ENCODE measurements at regions not wholly inside any gene's neighbourhood (a gene's known extent, or its start where the extent isn't known, plus 50 kb on each side); places are given as distances from the start of the nearest gene placed in this dataset.
"Not testable (repeated sequence)": the region's sequence is repeated elsewhere in the genome, so short reads cannot be mapped to it uniquely, and the experiment has no call there.

DNA sequence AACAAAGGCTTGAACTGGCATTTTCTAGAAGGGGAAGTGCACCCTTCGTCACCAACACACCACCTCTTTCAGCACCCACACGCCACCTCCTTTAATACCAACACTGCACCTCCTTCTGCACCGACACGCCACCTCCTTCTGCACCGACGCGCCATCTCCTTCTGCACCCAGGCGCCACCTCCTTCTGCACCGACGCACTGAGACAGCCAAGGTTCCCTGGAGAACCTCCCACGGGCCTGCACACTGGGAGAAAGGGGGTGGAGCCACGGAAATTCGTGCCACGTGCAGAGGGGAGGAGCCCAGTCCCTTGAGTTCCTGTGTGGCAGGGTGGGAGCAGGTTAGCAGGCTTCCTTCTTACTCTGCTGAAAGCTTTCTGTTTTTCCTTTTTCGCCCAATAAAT lies 327.9 kb upstream of the C1orf174 start:
- no peak for DNase-seq

DNA sequence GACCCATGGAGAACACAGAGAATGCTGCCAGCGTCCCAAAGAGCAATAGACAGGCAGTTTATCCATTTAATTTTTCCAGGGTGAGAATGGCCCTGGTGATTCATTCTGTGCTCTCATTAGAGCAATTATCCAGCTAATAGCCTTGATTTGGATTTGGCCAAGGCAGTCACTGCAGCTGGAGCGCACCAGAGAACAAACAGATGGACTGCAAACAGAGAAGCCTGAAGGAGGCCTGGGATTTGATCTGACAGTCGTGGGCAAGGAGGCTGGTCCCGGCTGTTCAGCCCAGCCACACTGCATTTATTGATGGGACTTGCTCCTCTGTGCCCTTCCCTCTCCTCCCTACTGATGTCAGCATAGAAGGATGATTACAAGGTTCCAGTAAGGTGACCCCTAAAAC lies 353.9 kb upstream of the C1orf174 start:
- no peak for DNase-seq

DNA sequence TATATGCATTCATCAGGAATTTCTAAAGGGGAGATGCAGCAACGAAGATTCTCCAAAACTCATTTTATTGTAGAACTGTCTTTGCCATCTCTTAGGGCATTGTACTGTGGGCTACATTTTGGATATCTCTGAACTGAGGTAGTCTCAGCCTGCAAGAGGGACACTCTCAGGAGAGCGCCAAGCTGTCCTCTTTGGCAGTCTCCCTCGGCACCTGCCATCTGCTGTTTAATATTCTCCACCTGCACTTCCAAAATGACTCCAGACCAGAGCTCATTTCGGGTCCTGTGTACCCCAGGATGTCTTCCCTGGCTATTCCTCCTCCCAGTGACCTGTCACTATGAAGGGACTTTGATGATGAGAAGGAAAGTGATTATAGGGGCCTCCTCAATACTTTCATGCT lies 356.3 kb upstream of the C1orf174 start:
- no peak for DNase-seq

DNA sequence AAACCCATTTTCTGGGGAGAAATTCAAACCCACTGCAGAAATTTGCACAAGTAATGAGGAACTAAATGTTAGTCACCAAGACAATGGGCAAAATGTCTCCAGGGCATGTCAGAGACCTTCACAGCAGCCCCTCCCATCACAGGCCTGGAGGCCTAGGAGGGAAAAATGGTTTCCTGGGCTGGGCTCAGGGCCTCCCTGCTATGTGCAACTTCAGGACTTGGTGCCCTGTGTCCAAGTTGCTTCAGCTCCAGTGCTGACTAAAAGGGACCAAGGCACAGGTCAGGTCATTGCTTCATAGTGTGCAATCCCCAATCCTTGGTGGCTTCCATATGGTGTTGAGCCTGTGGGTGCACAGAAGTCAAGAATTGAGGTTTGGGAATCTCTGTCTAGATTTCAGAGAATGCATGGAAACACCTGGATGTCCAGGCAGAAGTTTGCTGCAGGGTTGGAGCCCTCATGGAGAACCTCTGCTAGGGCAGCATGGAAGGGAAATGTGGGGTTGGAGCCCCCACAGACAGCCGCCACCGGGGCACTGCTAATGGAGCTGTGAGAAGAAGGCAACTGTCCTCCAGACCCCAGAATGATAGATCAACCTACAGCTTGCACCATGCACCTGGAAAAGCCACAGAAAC lies 358.2 kb upstream of the C1orf174 start:
- DNase-seq, result not testable (repeated sequence)

DNA sequence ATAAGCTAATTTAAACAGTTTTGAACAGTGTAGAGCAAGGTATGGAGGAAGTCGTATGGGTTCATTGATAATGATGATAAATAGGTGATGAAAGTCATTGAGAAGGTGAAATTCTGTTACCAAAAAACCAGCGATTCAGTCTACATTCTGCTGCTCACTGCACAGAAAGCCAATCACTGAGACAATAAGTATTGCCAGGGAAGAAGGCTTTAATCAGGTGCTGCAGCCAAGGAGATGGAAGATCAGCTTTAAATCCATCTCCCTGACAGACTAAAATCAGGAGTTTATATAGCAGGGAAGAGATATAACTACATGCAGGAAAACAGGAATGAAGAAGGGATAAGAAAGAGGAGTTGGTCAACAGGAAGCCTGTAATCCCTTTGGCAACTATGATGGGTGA lies 361.3 kb upstream of the C1orf174 start:
- no peak for DNase-seq

DNA sequence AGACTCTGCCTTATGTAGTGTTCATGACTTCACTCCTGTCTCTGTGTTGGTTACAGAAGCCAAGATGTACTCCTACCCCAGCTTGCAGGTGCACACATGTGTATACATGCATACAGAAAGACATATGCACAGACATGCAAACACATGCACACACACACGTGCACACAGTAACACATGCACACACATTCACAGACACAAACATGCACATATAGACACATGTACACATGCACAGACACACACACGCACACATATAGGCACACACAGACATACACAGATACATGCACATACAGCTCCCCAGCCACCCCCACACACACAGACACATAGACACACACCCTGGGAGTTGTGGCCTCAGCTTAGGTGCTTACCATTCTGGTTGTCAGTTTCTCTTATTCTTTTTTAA lies 362.6 kb upstream of the C1orf174 start:
- DNase-seq, result no peak

DNA sequence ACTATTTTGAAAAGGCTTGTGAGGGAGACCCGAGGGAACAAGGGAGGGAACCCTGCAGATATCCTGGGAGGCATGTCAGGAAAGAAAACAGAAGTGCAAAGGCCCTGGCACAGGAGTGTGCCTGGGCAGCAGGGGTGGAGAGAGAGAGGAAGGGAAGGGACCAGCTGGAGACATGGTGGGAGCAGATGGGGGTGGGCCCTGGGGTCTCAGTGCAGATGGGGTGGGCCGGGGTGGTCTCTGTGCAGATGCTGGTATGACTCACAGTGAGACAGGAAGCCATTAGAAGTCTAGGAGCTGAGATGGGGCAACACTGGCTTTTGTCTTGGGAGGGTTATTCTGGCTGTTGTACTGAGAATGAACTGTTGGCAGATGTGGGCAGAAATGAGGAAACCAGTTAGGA lies 363.6 kb upstream of the C1orf174 start:
- DNase-seq, result no peak

DNA sequence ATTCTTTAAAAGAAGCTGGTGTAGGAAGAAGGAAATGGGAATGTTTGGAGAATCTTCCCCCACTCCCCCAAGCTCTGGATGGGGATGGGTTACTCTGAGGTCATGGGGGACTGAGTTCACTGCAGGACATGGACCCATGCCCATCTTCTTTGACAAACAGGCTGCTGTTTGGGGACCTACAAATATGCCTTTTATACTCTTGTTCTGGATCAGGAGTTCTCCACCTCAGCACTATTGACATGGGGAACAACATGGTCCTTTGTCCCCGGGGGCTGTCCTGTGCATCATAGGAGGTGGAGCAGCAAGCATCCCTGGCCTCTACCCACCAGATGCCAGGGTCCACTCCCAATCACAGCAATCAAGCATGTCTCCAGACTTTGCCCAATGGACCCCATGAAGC lies 365.8 kb upstream of the C1orf174 start:
- no peak for DNase-seq

DNA sequence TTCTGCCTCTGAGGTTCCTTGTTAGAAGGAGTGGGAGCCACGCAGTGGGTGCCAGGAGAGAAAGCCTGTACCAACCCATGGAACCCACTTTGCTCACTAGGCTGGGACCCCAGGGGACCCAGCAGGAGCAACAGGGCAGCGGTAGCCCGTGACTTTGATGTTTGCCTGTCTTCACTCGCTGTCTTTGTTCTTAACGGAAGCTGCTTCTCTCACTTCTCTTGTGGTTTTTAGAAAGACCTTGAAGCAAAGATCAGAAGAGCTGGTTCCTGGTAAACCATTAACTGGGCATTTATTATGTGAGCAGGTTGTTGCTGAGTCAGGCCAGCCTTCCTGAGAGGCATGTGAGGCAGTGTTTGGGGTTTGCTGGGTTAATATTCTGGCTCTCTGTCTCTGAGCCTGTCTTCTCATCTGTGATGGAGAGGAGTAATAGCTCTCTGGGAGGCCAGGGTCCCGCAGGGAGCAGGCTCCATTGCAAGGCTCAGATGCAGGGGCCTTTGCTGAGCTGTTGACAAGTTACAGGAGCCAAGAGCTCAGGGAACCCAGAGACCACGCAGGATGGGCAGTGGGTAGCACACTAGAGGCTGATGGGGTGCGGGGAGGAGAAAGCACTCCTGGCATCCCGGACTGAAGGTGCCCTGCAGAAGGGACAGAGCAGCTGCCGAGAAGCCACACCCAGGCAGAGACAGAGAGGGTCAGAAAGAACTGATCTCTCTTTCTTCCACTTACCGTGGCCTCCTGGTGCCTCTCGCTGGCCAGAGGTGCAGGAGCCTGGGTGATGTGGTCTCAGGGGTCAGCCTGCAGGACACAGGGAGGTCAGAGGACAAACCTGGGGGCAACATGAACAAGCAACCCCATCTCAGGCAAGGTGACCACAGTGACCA lies 367.5 kb upstream of the C1orf174 start:
- no peak for DNase-seq

DNA sequence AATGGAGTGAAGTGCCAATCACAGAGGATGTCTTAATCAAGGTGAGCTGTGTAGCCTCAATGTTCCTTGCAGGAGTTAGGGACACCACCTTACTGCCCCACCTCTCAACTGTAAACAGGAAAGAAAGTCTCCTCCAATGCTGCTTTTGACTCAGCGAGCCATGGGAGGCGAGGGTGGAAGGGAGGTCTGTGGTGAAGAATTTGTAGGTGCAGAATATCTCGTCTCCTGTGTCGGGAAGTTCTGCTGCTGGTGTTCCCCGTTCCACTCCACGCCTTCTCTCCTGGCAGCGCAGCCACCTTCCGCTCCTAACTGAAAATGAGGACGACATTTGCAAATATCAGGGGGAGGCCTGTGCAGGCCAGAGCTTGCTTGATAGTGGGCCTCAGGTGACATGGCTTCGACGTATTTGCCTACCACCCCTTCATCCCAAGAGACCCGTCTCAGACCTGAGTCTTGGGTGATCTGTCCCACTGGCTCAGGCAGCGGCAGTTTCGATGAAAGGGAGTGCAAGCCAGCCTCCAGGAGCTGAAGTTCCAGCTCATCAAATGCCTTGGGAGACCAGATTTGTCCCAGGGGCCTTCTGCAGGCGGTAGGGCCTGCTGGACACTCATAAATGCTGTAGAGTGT lies 368.3 kb upstream of the C1orf174 start:
- no peak for DNase-seq

DNA sequence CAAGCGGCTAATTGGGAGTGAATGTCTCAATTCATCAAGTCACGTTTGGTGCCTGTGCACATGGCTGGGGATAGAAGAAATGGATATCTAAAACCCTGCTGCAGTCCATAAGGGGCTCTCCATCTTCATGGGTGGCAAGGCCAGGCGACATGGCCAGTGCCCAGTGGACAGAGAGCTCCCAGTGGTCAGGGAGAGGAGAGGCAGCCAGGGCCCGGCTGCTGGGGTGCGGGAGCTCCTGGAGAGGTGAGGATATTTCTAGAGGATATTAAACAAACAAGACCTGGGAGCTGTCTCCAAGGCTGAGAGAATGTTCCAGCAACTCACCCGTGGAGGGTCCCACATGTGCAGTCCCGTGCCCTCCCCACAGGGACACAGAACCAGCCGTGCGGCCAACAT lies 368.8 kb upstream of the C1orf174 start:
- DNase-seq, result no peak

DNA sequence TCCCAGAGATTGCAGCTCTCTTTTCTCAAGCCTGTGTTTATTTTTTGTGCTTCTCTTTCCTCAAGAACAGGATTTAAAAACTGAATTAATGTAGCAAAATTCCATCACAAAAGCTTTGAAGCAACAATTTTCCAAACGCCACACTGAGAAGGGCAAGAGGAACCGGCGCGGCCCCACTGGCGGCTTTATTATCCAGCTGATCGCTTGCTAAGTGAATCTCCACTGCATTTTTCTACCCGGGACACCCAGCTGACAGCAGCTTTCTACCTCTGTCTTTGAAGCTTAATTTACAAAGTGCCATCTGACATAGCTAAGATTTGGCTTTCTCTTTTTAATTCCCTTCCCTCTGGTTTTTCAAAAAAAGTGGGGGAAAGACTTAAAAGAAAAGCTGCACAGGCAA lies 369.3 kb upstream of the C1orf174 start:
- no peak for DNase-seq

DNA sequence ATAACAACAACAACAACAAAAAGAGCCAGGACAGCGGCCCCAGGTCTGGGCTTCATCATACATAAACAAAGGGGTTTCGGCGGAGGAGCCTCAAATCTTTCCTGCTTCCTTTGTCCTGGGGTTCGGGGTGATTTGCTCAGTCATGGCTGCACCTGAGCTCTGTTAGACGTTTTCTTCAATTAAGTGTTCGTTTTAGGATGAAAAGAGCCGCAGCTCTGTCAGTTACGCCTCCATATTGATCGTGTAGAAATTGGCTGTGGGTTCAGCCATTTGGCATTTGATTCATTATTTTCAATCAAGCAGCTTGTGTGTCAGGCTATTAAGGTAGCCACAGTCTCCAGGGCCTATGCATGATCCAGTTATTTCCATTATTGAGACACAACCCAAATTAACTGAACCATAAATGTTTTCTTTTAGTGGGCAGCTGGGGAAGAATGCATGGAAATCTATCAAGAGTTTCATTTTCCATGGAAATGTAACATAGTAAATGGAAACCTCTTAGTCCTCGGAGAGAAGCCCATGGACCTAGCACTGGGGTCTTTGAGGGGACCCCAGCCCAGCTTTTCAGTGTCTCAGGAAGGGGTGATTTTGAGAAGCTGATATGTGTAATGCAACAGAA lies 370.0 kb upstream of the C1orf174 start:
- no peak for DNase-seq

DNA sequence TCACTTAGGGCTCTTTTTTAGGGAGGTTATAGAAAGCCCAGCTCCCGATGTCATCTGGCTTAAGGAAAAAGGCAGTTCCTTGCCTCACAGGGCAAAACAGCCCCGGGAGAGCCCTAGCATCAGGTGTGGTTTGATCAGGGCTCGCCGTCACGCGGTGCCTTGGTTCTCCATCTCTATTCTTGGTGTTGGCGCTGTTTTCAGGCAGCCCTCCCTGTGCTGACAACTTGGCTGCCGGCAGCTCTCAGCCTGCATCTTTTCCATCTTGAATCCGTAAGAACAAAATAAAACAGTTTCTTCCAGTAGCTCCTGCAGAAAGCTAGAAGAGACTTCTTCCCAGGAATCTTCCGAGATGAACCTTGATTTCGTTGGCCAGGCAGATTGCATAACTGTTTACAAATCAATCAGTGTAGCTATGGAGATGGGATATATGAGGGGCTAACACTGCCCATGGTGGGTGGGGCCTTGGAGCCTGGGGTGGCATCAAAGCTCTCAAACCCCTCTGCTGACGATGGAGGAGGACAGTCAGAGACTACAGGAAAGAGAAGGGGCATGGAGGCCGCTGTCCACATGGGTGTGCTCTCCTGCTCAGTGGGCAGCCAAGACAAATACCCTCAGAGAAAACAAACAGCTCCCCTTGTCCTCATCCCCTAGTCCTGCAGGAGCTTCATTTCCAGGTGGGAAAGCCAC lies 370.7 kb upstream of the C1orf174 start:
- DNase-seq, result no peak

DNA sequence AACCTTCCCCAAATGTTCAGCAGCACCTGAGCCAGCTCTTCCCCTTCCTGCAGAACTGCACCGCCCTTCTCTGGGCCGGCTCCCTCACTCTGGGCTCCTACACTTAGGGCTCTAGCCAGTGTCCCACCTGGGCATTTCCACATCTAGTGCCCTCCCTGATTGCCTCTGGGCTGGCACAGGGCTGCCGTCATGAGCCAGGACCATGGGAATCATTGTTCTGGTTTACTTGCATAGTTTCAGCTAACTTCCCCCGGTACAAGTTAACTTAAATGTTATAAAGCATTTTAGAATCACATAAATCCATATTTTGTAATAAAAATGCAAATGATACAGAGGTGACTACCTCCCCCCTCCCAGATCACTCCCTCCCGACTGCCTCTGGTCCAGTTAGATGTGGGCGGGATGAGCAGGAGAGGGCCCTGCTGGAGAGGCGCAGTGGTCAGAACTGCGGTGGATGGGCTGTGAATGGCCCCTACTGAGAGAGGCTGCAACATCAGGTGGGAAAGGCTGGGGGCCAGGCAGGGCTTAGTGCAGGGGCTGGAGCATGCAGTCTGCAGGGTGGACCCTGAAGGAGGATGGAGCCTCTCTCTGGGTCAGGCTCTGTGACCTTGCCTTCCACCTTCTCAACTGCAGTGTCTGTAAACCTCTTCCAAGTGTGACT lies 371.4 kb upstream of the C1orf174 start:
- no peak for DNase-seq

DNA sequence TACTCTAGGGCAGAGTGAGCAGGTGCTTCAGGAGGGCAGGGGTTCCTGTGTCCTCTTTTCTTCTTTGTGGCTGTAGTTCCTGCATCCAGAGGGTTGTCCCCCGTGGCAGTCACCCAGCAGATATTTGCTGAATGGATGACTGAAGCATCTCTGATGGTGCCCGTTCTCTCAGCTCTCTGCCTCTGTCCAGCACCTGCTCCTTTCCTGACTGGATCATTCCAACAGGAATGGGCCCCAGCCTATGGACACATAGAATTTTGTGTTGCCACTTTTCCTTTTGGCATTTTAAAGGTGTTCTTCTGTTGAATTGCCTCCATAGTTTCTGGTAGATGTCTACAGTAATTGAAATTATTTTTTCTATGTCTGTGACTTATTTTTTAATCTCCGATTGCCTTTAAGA lies 372.5 kb upstream of the C1orf174 start:
- DNase-seq, result no peak

DNA sequence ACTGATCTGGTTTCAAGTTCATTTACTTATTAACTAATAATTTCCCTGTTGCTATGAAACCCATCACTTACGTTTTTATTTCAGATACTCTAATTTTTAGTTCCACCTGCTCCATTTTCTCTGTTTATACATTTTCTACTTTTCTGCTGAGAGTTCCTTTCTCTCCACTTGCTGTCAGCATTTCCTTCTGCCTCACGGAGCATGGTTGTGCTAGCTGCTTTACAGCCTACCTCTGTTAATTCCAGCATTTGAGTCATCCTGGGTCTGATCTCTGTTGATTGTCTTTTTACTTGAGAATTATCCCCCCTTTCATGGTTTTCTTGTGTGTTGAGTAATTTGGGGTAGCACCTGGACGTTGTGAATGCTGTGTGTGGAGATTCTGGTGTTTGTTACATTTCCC lies 373.2 kb upstream of the C1orf174 start:
- no peak for DNase-seq

DNA sequence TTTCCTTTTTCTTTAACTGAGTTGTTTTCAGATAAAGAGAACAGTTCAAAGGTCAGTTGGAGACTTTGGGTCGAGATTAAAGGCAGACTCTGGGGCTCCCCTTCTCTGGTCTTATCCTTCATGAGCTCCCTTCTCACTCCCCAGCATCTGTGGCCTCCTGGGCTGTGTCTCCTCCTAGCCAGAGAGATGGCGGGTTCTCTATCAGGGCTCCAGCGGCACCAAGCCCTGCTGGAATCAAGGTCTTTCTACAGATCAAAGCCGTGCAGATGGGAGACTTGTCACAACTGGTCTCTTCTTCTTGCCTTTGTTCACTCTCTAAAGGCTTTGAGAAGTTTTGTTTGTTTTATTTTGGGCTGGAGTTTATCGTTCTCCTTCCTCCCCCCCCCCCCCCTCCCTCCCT lies 373.7 kb upstream of the C1orf174 start:
- no peak for DNase-seq

DNA sequence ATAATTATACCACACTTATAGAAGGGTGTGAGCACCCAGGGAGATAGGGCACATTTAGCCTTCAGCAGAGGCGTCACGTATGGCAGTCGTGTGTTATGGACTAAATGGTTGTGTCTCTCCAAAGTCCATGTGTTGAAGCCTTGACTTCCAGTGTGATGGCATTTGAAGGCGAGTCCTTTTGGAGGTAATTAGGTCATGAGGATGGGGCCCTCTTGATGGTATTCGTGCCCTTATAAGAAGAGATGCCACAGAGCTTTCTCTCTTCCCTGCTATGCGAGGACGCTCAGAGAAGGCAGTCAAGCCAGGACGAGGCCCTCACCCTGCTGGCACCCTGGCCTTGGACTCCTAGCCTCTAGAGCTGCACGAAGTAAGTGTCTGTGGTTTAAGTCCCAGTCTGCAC lies 375.0 kb upstream of the C1orf174 start:
- no peak for DNase-seq

DNA sequence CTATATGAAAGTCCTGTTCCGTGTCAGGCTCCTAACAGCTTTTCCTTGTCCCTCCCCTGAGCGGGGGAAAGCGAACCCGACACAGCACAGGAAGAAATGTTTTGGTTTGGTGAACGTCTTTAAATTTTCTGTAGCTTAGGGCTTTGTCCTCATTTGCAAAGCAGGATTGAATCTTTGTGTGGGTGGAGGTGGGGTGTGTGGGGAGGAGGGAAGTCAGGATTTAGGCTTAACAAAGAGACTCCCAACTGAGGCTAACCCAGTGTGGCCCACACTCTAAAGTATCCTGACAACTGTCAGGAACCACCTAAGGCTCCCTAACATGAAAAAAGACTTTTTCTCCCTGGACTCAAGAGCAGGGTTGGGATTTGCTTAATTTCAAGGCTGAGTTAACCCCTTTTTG lies 376.2 kb upstream of the C1orf174 start:
- DNase-seq, result no peak

DNA sequence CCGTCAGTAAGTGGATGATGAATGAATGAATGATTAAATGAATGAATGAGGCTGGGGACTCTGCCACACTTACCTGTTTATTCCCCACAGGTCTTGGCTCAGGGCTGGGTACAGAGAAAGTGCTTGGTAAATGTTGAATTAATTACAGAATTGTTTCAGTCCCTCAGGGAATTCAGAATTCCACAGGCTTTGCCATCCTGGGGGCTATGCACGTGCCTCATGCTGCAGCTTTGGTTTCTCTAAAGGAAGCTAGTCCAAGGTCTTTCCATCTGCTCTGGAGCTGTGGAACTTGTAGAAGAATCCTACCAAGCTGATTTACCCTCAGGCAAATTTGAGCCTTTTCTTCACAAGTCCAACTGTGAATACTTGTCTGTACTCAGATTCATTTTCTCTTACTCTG lies 376.8 kb upstream of the AJAP1 start:
- DNase-seq, result no peak

DNA sequence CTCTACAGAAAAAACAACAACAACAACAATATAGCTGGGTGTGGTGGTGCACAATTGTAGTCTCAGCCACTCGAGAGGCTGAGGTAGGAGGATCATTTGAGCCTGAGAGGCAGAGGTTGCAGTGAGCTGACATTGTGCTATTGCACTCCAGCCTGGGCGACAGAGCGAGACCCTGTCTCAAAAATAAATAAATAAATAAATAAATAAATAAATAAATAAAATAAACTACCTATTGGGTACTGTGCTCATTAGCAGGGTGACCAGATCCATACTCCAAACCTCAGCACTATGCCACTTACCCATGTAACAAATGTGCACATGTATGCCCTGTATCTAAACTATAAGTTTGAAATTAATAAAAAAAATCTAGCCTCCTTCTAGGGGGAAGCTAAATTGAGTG lies 369.4 kb upstream of the AJAP1 start:
- no peak for DNase-seq

DNA sequence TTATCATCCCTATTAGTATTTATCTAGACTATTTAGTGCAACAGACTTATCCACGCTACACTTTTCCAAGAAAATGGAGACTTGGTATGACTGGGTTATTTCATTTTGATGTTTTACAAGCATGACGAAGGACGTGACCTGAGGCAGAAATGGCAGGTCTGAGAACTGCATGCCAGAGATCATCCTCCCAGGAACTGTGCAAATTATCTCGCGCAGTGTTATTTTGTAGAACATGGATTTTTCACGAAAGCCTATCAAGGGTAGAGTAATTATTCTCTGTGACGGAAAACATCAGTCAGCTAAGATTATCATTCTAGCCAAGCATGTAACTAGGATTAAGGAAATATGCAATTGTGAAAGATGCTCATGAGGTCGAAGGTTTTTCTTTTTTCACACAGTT lies 361.5 kb upstream of the AJAP1 start:
- DNase-seq, result no peak

Data from suppressor macrophage treated with lipopolysaccharide for 1 hour (primary cell).